22Rv1 (cell line): ENCODE measurements at regions not wholly inside any gene's neighbourhood (a gene's known extent, or its start where the extent isn't known, plus 50 kb on each side); places are given as distances from the start of the nearest gene placed in this dataset.

Source experiments
- CTCF ChIP-seq: fragments of 450-650 bp; IDR thresholded peaks from 2 replicates; pipeline ENCODE4 v1.5.1; 2017; ENCODE audit warnings: mild to moderate bottlenecking
- ZFX ChIP-seq: fragments of 450-650 bp; IDR thresholded peaks from 2 replicates; pipeline ENCODE4 v1.6.1; 2017; ENCODE audit warnings: antibody characterized with exemption, borderline replicate concordance

GRCh38 chr12:77687321-77687720, 143.4 kb upstream of the NAV3 start:
- TF ChIP-seq ZFX = no peak
- TF ChIP-seq CTCF = no peak
